ENCODE measurements at regions not wholly inside any gene's neighbourhood (a gene's known extent, or its start where the extent isn't known, plus 50 kb on each side); places are given as distances from the start of the nearest gene placed in this dataset.

DNA sequence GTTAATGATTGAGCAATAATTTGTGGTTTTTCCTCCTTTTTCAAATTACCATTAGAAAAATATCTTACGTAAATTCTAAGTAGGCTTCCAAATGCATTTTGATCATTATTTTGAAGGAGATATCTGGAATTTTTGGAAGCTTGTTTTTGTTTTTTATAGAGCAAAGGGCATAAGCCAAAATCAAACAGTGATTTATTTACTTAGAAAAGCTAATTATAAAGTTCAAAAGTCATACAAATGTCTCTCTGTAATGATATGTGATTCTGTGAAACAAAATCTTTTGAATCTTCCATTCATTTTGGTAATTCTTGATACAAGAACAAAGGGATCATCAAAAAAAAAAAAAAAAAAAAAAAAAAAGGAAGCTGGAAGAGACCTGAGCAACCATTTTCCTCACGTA is 416.8 kb downstream of the ETNK1 start:
- no CpG with 5 or more reads among the region's 2 CpGs for WGBS (ENCODE audit: insufficient coverage)
- no peaks in the 10 kb centered on the region for H3K9me3 ChIP-seq (ENCODE audit: control extremely low read depth in 1 of 3, control insufficient read depth in 2 of 3, insufficient read depth in 1 of 3, low read length in 2 of 3)
- ATAC-seq (ENCODE audit: low read depth) (no peak), DNase-seq (no peak)
- H3K27me3 Mint-ChIP-seq = peaks cover 2% of the 10 kb centered on the region
- no peaks in the 10 kb centered on the region for H4K20me1 ChIP-seq (ENCODE audit: control insufficient read depth, insufficient read depth, low read length, poor library complexity, severe bottlenecking)
- no peak for TF ChIP-seq EZH2 (IDR thresholded peaks at IDR 0.05; ENCODE audit: borderline replicate concordance, insufficient read depth, low read depth, low read length, poor library complexity, severe bottlenecking)
- TF ChIP-seq, protein P1, sequence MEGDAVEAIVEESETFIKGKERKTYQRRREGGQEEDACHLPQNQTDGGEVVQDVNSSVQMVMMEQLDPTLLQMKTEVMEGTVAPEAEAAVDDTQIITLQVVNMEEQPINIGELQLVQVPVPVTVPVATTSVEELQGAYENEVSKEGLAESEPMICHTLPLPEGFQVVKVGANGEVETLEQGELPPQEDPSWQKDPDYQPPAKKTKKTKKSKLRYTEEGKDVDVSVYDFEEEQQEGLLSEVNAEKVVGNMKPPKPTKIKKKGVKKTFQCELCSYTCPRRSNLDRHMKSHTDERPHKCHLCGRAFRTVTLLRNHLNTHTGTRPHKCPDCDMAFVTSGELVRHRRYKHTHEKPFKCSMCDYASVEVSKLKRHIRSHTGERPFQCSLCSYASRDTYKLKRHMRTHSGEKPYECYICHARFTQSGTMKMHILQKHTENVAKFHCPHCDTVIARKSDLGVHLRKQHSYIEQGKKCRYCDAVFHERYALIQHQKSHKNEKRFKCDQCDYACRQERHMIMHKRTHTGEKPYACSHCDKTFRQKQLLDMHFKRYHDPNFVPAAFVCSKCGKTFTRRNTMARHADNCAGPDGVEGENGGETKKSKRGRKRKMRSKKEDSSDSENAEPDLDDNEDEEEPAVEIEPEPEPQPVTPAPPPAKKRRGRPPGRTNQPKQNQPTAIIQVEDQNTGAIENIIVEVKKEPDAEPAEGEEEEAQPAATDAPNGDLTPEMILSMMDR (IDR thresholded peaks at IDR 0.05) = no peak
- ChIA-PET CTCF (no interaction called here), POLR2A (no interaction called here)
- H3K27me3 ChIP-seq (replicated peaks in 1 of 4; ENCODE audit: control extremely low read depth in 1 of 4, control insufficient read depth in 3 of 4, insufficient read depth in 4 of 4, low read length in 3 of 4) = no peaks in the 10 kb centered on the region
- H3K9ac ChIP-seq (ENCODE audit: low read length) = no peak overlapping the region
- no peaks in the 10 kb centered on the region for H3K4me1 Mint-ChIP-seq
- no peaks in the 10 kb centered on the region for H3K79me2 ChIP-seq (ENCODE audit: control insufficient read depth, insufficient read depth, low read length)
- H3K4me2 ChIP-seq (replicated peaks; ENCODE audit: low read depth, low read length, poor library complexity, severe bottlenecking) = no peak overlapping the region
- intact Hi-C loops (cut with micrococcal nuclease) = no loop called here
- H3K4me1 ChIP-seq (ENCODE audit: control insufficient read depth in 2 of 2, insufficient read depth in 2 of 2, low read length in 2 of 2) = no peaks in the 10 kb centered on the region
- no peak overlapping the region for H3K27ac ChIP-seq (ENCODE audit: low read length in 2 of 2)
- no peak overlapping the region for H3K4me3 ChIP-seq (ENCODE audit: control extremely low read depth in 1 of 5, extremely low read depth in 1 of 5, insufficient read depth in 1 of 5, low read depth in 2 of 5, low read length in 4 of 5)
- no peak overlapping the region for H3K27ac Mint-ChIP-seq
- no peaks in the 10 kb centered on the region for H3K9me3 Mint-ChIP-seq (ENCODE audit: insufficient read depth)
- no peak overlapping the region for H3K4me3 Mint-ChIP-seq
- no peaks in the 10 kb centered on the region for H3K36me3 ChIP-seq (replicated peaks in 1 of 2; ENCODE audit: control extremely low read depth in 1 of 2, control insufficient read depth in 1 of 2, extremely low read depth in 1 of 2, insufficient read depth in 2 of 2, low read length in 1 of 2)
- no peak overlapping the region for H2AFZ ChIP-seq (ENCODE audit: insufficient read depth, low read depth, low read length, poor library complexity, severe bottlenecking)

DNA sequence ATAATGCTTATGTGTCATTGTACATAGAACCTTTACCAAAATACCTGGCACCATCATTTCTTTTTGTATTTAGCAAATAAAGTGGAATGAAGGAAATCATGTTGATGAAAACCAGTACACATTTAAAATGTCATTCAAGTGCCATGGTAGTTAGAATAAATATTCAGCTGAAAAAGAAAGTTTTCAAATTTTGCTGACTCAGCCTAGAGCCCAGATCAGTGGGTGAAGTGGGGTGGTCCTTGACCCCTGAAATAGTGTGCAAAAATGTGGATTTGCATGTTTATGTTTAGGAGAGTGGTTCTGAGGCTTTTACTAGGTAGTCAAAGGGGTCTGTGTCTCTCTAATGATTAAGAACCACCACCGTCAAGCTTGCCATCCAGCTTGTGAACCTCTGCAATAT is 418.7 kb downstream of the ETNK1 start:
- Histone ChIP-seq H4K20me1 (ENCODE audit: control insufficient read depth, insufficient read depth, low read length, poor library complexity, severe bottlenecking) (no peaks in the 10 kb centered on the region), H3K79me2 (ENCODE audit: control insufficient read depth, insufficient read depth, low read length) (no peaks in the 10 kb centered on the region), H3K9ac (ENCODE audit: low read length) (no peak overlapping the region), H3K36me3 (replicated peaks in 1 of 2; ENCODE audit: control extremely low read depth in 1 of 2, control insufficient read depth in 1 of 2, extremely low read depth in 1 of 2, insufficient read depth in 2 of 2, low read length in 1 of 2) (no peaks in the 10 kb centered on the region), H3K9me3 (ENCODE audit: control extremely low read depth in 1 of 3, control insufficient read depth in 2 of 3, insufficient read depth in 1 of 3, low read length in 2 of 3) (no peaks in the 10 kb centered on the region), H3K4me3 (ENCODE audit: control extremely low read depth in 1 of 5, extremely low read depth in 1 of 5, insufficient read depth in 1 of 5, low read depth in 2 of 5, low read length in 4 of 5) (no peak overlapping the region), H3K27ac (ENCODE audit: low read length in 2 of 2) (no peak overlapping the region), H3K4me2 (replicated peaks; ENCODE audit: low read depth, low read length, poor library complexity, severe bottlenecking) (no peak overlapping the region), H2AFZ (ENCODE audit: insufficient read depth, low read depth, low read length, poor library complexity, severe bottlenecking) (no peak overlapping the region), H3K4me1 (ENCODE audit: control insufficient read depth in 2 of 2, insufficient read depth in 2 of 2, low read length in 2 of 2) (no peaks in the 10 kb centered on the region), H3K27me3 (replicated peaks in 1 of 4; ENCODE audit: control extremely low read depth in 1 of 4, control insufficient read depth in 3 of 4, insufficient read depth in 4 of 4, low read length in 3 of 4) (no peaks in the 10 kb centered on the region)
- H3K4me1 Mint-ChIP-seq = no peaks in the 10 kb centered on the region
- H3K4me3 Mint-ChIP-seq = no peak overlapping the region
- no peak for DNase-seq
- intact Hi-C loops (cut with micrococcal nuclease) = no loop called here
- no CpG with 5 or more reads among the region's 1 CpG for WGBS (ENCODE audit: insufficient coverage)
- H3K27me3 Mint-ChIP-seq = peaks cover 2% of the 10 kb centered on the region
- ChIA-PET POLR2A (no interaction called here), CTCF (no interaction called here)
- TF ChIP-seq, protein P1 (IDR thresholded peaks at IDR 0.05) = no peak
- TF ChIP-seq EZH2 (IDR thresholded peaks at IDR 0.05; ENCODE audit: borderline replicate concordance, insufficient read depth, low read depth, low read length, poor library complexity, severe bottlenecking) = no peak
- H3K27ac Mint-ChIP-seq = no peak overlapping the region
- ATAC-seq (ENCODE audit: low read depth) = no peak
- no peaks in the 10 kb centered on the region for H3K9me3 Mint-ChIP-seq (ENCODE audit: insufficient read depth)

Data from B cell (primary cell).